Activated CD4-positive, alpha-beta T cell treated with anti-CD3 and anti-CD28 coated beads, Interleukin-2, Interleukin-6, amounts not matched to agents 100 ng/mL and 50 ng/mL, durations not matched to agents 16 hours and 8 hours (primary cell): ENCODE measurements at regions not wholly inside any gene's neighbourhood (a gene's known extent, or its start where the extent isn't known, plus 50 kb on each side); places are given as distances from the start of the nearest gene placed in this dataset.
"Not testable (repeated sequence)": the region's sequence is repeated elsewhere in the genome, so short reads cannot be mapped to it uniquely, and the experiment has no call there.

Experiments used
- DNase-seq: peaks from one replicate; pipeline ENCODE4 v3.0.0-alpha.2; 2020

- no peak for DNase-seq
These were observed 1584.3 kb downstream of the STIM2 start for GRCh38 chr4:28444886-28445496.

- no peak for DNase-seq
These were observed 1588.4 kb downstream of the STIM2 start for GRCh38 chr4:28449085-28449484.

GRCh38 chr4:28451346-28451745 lies 1590.7 kb downstream of the STIM2 start:
- DNase-seq = no peak

GRCh38 chr4:28462766-28463700 lies 1602.4 kb downstream of the STIM2 start:
- DNase-seq = no peak

GRCh38 chr4:28464823-28465222 lies 1604.2 kb downstream of the STIM2 start:
- no peak for DNase-seq

- DNase-seq = not testable (repeated sequence)
These were observed 1606.2 kb downstream of the STIM2 start for GRCh38 chr4:28466886-28467285.

GRCh38 chr4:28469387-28469786 lies 1608.7 kb downstream of the STIM2 start:
- no peak for DNase-seq

GRCh38 chr4:28469886-28470285 lies 1609.2 kb downstream of the STIM2 start:
- DNase-seq = no peak

GRCh38 chr4:28475381-28475780 lies 1614.7 kb downstream of the STIM2 start:
- no peak for DNase-seq

GRCh38 chr4:28479666-28480065 lies 1619.0 kb downstream of the STIM2 start:
- DNase-seq = no peak

- DNase-seq = no peak
These were observed 1620.9 kb downstream of the STIM2 start for GRCh38 chr4:28481565-28481964.

GRCh38 chr4:28482580-28483270 lies 1622.1 kb downstream of the STIM2 start:
- DNase-seq = no peak

GRCh38 chr4:28488021-28488420 lies 1627.4 kb downstream of the STIM2 start:
- no peak for DNase-seq

- no peak for DNase-seq
These were observed 1630.0 kb downstream of the STIM2 start for GRCh38 chr4:28490669-28491068.

GRCh38 chr4:28505064-28505463 lies 1644.4 kb downstream of the STIM2 start:
- DNase-seq = no peak

GRCh38 chr4:28508636-28509035 lies 1648.0 kb downstream of the STIM2 start:
- DNase-seq = no peak

- DNase-seq = not testable (repeated sequence)
These were observed 1654.1 kb downstream of the STIM2 start for GRCh38 chr4:28514766-28515165.

GRCh38 chr4:28518561-28519165 lies 1658.0 kb downstream of the STIM2 start:
- DNase-seq = no peak

- DNase-seq = no peak
These were observed 1663.1 kb downstream of the STIM2 start for GRCh38 chr4:28523681-28524190.

GRCh38 chr4:28536124-28536523 lies 1675.5 kb downstream of the STIM2 start:
- DNase-seq = no peak

GRCh38 chr4:28545986-28546385 lies 1685.3 kb downstream of the STIM2 start:
- no peak for DNase-seq

- no peak for DNase-seq
These were observed 1687.5 kb downstream of the STIM2 start for GRCh38 chr4:28548136-28548535.

- DNase-seq = no peak
These were observed 1688.0 kb downstream of the STIM2 start for GRCh38 chr4:28548594-28548993.
